ENCODE measurements at regions not wholly inside any gene's neighbourhood (a gene's known extent, or its start where the extent isn't known, plus 50 kb on each side); places are given as distances from the start of the nearest gene placed in this dataset.

GRCh38 chr12:75974323-75975187 lies 57.0 kb downstream of the PHLDA1 start:
- no peak for DNase-seq (ENCODE audit: low read depth, low spot score)

- DNase-seq (ENCODE audit: low read depth, low spot score): no peak
These were observed 60.3 kb downstream of the PHLDA1 start for GRCh38 chr12:75971253-75971652.

- DNase-seq (ENCODE audit: low read depth, low spot score): no peak
These were observed 61.3 kb downstream of the PHLDA1 start for GRCh38 chr12:75970310-75970709.

- peak; percentile 71 for DNase-seq (ENCODE audit: low read depth, low spot score)
These were observed 61.8 kb downstream of the PHLDA1 start for GRCh38 chr12:75969768-75970167.

GRCh38 chr12:75965661-75966060 lies 65.9 kb downstream of the PHLDA1 start:
- DNase-seq (ENCODE audit: low read depth, low spot score): no peak

- DNase-seq (ENCODE audit: low read depth, low spot score): no peak
These were observed 67.4 kb downstream of the PHLDA1 start for GRCh38 chr12:75964150-75964549.

- DNase-seq (ENCODE audit: low read depth, low spot score): no peak
These were observed 69.7 kb downstream of the PHLDA1 start for GRCh38 chr12:75961878-75962277.

- no peak for DNase-seq (ENCODE audit: low read depth, low spot score)
These were observed 70.5 kb downstream of the PHLDA1 start for GRCh38 chr12:75960954-75961661.

GRCh38 chr12:75960086-75960910 lies 71.3 kb downstream of the PHLDA1 start:
- DNase-seq (ENCODE audit: low read depth, low spot score): peak; percentile 85

GRCh38 chr12:75959506-75959905 lies 72.1 kb downstream of the PHLDA1 start:
- no peak for DNase-seq (ENCODE audit: low read depth, low spot score)

- DNase-seq (ENCODE audit: low read depth, low spot score): no peak
These were observed 72.5 kb downstream of the PHLDA1 start for GRCh38 chr12:75959060-75959459.

GRCh38 chr12:75955251-75955650 lies 76.3 kb downstream of the PHLDA1 start:
- DNase-seq (ENCODE audit: low read depth, low spot score): no peak

- DNase-seq (ENCODE audit: low read depth, low spot score): no peak
These were observed 76.8 kb downstream of the PHLDA1 start for GRCh38 chr12:75954749-75955148.

GRCh38 chr12:75954041-75954440 lies 77.5 kb downstream of the PHLDA1 start:
- no peak for DNase-seq (ENCODE audit: low read depth, low spot score)

- no peak for DNase-seq (ENCODE audit: low read depth, low spot score)
These were observed 78.2 kb downstream of the PHLDA1 start for GRCh38 chr12:75953312-75953906.

GRCh38 chr12:75951399-75952278 lies 79.9 kb downstream of the PHLDA1 start:
- DNase-seq (ENCODE audit: low read depth, low spot score): no peak

- DNase-seq (ENCODE audit: low read depth, low spot score): no peak
These were observed 84.3 kb downstream of the PHLDA1 start for GRCh38 chr12:75947156-75947723.

GRCh38 chr12:75945581-75945980 lies 86.0 kb downstream of the PHLDA1 start:
- DNase-seq (ENCODE audit: low read depth, low spot score): no peak

GRCh38 chr12:75944905-75945432 lies 86.6 kb downstream of the PHLDA1 start:
- DNase-seq (ENCODE audit: low read depth, low spot score): no peak
